IMR-90 (cell line): ENCODE measurements at regions not wholly inside any gene's neighbourhood (a gene's known extent, or its start where the extent isn't known, plus 50 kb on each side); places are given as distances from the start of the nearest gene placed in this dataset.

Source experiments
- ATAC-seq: fragments of 200-7000 bp; cut with Tn5 transposase; 2 replicates; pipeline ENCODE4 v1.9.1; 2020; ENCODE audit warnings: low read depth, mild to moderate bottlenecking, moderate library complexity
- BruUV-seq: library from RNA; stranded (reverse); fragments of 400-500 nt; replicated peaks from 2 replicates; lab custom pipeline; 2021; lab: Mats Ljungman, UMichigan
- CTCF ChIA-PET: fragments of 300-600 bp; formaldehyde crosslinking; extraction: SDS; loops from one replicate; lab custom pipeline; 2021; ENCODE audit warnings: antibody characterized with exemption; lab: Yijun Ruan, JAX
- POLR2A ChIA-PET: fragments of 300-600 bp; sonication (Branson Sonifier 250); formaldehyde crosslinking; loops from one replicate; lab custom pipeline; 2022; ENCODE audit warnings: antibody characterized with exemption; ENCODE audit not compliant: unreplicated experiment; lab: Charles Lee
- DNase-seq: peaks from one replicate; pipeline ENCODE4 v3.0.0; 2013
- H2AFZ ChIP-seq: replicated peaks from 2 replicates; pipeline ENCODE3; 2013; ENCODE audit warnings: low read length, mild to moderate bottlenecking; ENCODE audit not compliant: poor library complexity
- H2AK5ac ChIP-seq: 2 replicates; pipeline ENCODE4 v1.6.1; 2013; ENCODE audit warnings: low read depth, low read length, inconsistent platforms
- H2AK9ac ChIP-seq: replicated peaks from 2 replicates; pipeline ENCODE3; 2013; ENCODE audit warnings: mild to moderate bottlenecking, low read depth, low read length, moderate library complexity; ENCODE audit not compliant: poor library complexity
- H2BK120ac ChIP-seq: 2 replicates; pipeline ENCODE4 v1.6.1; 2013; ENCODE audit warnings: low read depth, low read length, inconsistent platforms
- H2BK15ac ChIP-seq: 3 replicates; pipeline ENCODE4 v1.6.1; 2013; ENCODE audit warnings: low read depth, low read length, inconsistent platforms
- H2BK20ac ChIP-seq: 2 replicates; pipeline ENCODE4 v1.6.1; 2013; ENCODE audit warnings: low read depth, mild to moderate bottlenecking, inconsistent platforms, low read length, moderate library complexity
- H2BK5ac ChIP-seq: 2 replicates; pipeline ENCODE4 v1.6.1; 2013; ENCODE audit warnings: mild to moderate bottlenecking, low read depth, low read length, inconsistent platforms; ENCODE audit not compliant: poor library complexity, severe bottlenecking
- H3K14ac ChIP-seq: replicated peaks from 2 replicates; pipeline ENCODE4 v1.6.1; 2013; ENCODE audit warnings: low read depth, low read length, inconsistent platforms
- H3K18ac ChIP-seq: 2 replicates; pipeline ENCODE4 v1.6.1; 2013; ENCODE audit warnings: low read depth, low read length, control low read depth
- H3K23ac ChIP-seq: 2 replicates; pipeline ENCODE4 v1.6.1; 2013; ENCODE audit warnings: low read depth, low read length, inconsistent platforms
- H3K27ac ChIP-seq: 2 replicates; pipeline ENCODE4 v1.5.1; 2013; ENCODE audit warnings: mild to moderate bottlenecking, control low read depth, low read length; ENCODE audit not compliant: insufficient read depth
- H3K27me3 ChIP-seq: 2 replicates; pipeline ENCODE4 v1.6.1; 2013; ENCODE audit warnings: low read length; ENCODE audit not compliant: control insufficient read depth, insufficient read depth
- H3K36me3 ChIP-seq: 2 replicates; pipeline ENCODE4 v1.6.1; 2013; ENCODE audit warnings: low read length, mixed read lengths; ENCODE audit not compliant: control insufficient read depth, insufficient read depth
- H3K4ac ChIP-seq: 2 replicates; pipeline ENCODE4 v1.6.1; 2013; ENCODE audit warnings: low read depth, low read length, inconsistent platforms
- H3K4me1 ChIP-seq: 2 replicates; pipeline ENCODE4 v1.6.1; 2013; ENCODE audit warnings: low read length, mixed read lengths; ENCODE audit not compliant: control insufficient read depth, insufficient read depth
- H3K4me2 ChIP-seq: 2 replicates; pipeline ENCODE4 v1.6.1; 2013; ENCODE audit warnings: low read depth, mild to moderate bottlenecking, control low read depth, low read length, moderate library complexity
- H3K4me3 ChIP-seq: 2 replicates; pipeline ENCODE4 v1.5.1; 2013; ENCODE audit warnings: low read depth, mild to moderate bottlenecking, control low read depth, low read length, moderate library complexity; ENCODE audit not compliant: insufficient read depth
- H3K56ac ChIP-seq: 2 replicates; pipeline ENCODE4 v1.6.1; 2013; ENCODE audit warnings: low read length, inconsistent platforms; ENCODE audit not compliant: insufficient read depth; ENCODE audit errors: extremely low read depth
- H3K79me1 ChIP-seq, 2 experiments: 2 replicates each; pipeline ENCODE4 v1.6.1; 2013; ENCODE audit warnings: low read length in 2 of 2, inconsistent platforms in 1 of 2, low read depth in 1 of 2
- H3K9ac ChIP-seq: 2 replicates; pipeline ENCODE4 v1.6.1; 2013; ENCODE audit warnings: low read depth, low read length, control low read depth
- H3K9me1 ChIP-seq: 2 replicates; pipeline ENCODE4 v1.6.1; 2013; ENCODE audit warnings: low read length, inconsistent platforms; ENCODE audit not compliant: insufficient read depth
- H3K9me3 ChIP-seq: 2 replicates; pipeline ENCODE4 v1.6.1; 2013; ENCODE audit warnings: low read length; ENCODE audit not compliant: control insufficient read depth, insufficient read depth
- H4K20me1 ChIP-seq: 2 replicates; pipeline ENCODE4 v1.6.1; 2013; ENCODE audit warnings: low read length, inconsistent platforms; ENCODE audit not compliant: insufficient read depth
- H4K5ac ChIP-seq: 2 replicates; pipeline ENCODE4 v1.6.1; 2013; ENCODE audit warnings: mild to moderate bottlenecking, low read depth, low read length, control low read depth
- H4K8ac ChIP-seq, 2 experiments: 2 replicates each; pipeline ENCODE4 v1.6.1; 2013; ENCODE audit warnings: low read depth in 2 of 2, low read length in 2 of 2, control low read depth in 1 of 2, inconsistent platforms in 1 of 2
- H4K91ac ChIP-seq: 2 replicates; pipeline ENCODE4 v1.6.1; 2013; ENCODE audit warnings: low read depth, low read length, inconsistent platforms; ENCODE audit not compliant: insufficient read depth
- BHLHE40 ChIP-seq: fragments of 150-350 bp; IDR thresholded peaks from 2 replicates; pipeline ENCODE4 v1.6.1; 2016; ENCODE audit warnings: mild to moderate bottlenecking, low read depth, low read length
- CHD1 ChIP-seq: IDR thresholded peaks from 2 replicates; pipeline ENCODE4 v1.6.1; 2012; ENCODE audit warnings: low read depth, low read length, improper control_type of control experiment
- MAZ ChIP-seq: IDR thresholded peaks from 2 replicates; pipeline ENCODE4 v1.6.1; 2012; ENCODE audit warnings: low read depth, mild to moderate bottlenecking, low read length, improper control_type of control experiment, moderate library complexity, borderline replicate concordance
- NFE2L2 ChIP-seq: fragments of 150-350 bp; IDR thresholded peaks from 2 replicates; pipeline ENCODE4 v1.6.1; 2016; ENCODE audit warnings: low read depth, mild to moderate bottlenecking, low read length
- POLR2A ChIP-seq: IDR thresholded peaks from 2 replicates; pipeline ENCODE4 v1.6.1; 2012; ENCODE audit warnings: mild to moderate bottlenecking, low read depth, low read length
- RAD21 ChIP-seq: IDR thresholded peaks from 2 replicates; pipeline ENCODE4 v1.6.1; 2012; ENCODE audit warnings: low read length, improper control_type of control experiment
- RCOR1 ChIP-seq: IDR thresholded peaks from 2 replicates; pipeline ENCODE4 v1.6.1; 2012; ENCODE audit warnings: mild to moderate bottlenecking, low read length, improper control_type of control experiment; ENCODE audit not compliant: insufficient replicate concordance
- RFX5 ChIP-seq: IDR thresholded peaks from 2 replicates; pipeline ENCODE4 v1.8.0; 2012; ENCODE audit warnings: low read depth, mild to moderate bottlenecking, low read length, moderate library complexity
- WGBS, 2 experiments: methylation state at CpG; one replicate each; pipeline versions ENCODE4 v1.1.5 to v1.1.7; 2013; ENCODE audit warnings: missing lambda C conversion rate in 2 of 2; ENCODE audit not compliant: insufficient read length in 1 of 2; ENCODE audit errors: extremely low coverage in 2 of 2; 5-methylcytosine and 5-hydroxymethylcytosine counted together
- dilution Hi-C: fragments of 300-500 bp; cut with HindIII; formaldehyde crosslinking; loops from one replicate; pipeline ENCODE4 v1.14.3; 2018; ENCODE audit warnings: low sequenced_read_pairs; ENCODE audit not compliant: unreplicated experiment
- in situ Hi-C: fragments of 300-500 bp; cut with MboI; formaldehyde crosslinking; loops from 3 replicates; pipeline ENCODE4 v1.14.3; 2019; ENCODE audit warnings: low sequenced_read_pairs, inconsistent platforms, mixed read lengths
- intact Hi-C: fragments of 100-400 bp; cut with micrococcal nuclease; formaldehyde crosslinking; loops from 2 replicates; pipeline ENCODE4 v1.10.0; 2022
- TF ChIP-seq, protein P1 (sequence below): conservative IDR thresholded peaks from 2 replicates; pipeline ENCODE4 v1.5.1; 2012; ENCODE audit warnings: mild to moderate bottlenecking, low read depth, low read length, improper control_type of control experiment

DNA sequence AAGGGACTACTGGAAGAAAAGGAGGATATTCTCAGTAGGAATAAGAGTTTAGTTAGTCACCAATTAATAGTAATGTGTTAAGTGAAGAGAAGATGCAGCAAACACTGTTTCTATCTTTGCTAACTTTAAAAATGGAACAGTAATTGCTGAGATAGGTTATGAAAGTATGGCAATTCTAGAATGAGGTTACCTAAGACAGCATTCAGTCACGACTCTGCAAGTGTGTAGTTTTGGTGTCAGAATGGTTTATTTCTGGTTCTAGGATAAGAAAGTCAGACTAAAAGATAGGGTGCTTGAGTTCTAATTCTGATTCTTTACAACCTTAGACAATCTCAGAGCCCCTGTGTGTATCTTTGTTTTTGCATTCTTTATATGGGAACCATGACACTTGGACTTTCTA, 138.1 kb downstream of the POU4F1 start:
- no peak overlapping the region for H2BK120ac ChIP-seq
- no peak overlapping the region for H3K14ac ChIP-seq
- no peak overlapping the region for H4K8ac ChIP-seq
- H2BK15ac ChIP-seq, result no peak overlapping the region
- intact Hi-C loops (no loop called here), dilution Hi-C loops (no loop called here), in situ Hi-C loops (no loop called here)
- no peak overlapping the region for H3K56ac ChIP-seq
- CTCF ChIA-PET, result no interaction called here
- H3K9me1 ChIP-seq, result no peaks in the 10 kb centered on the region
- no peak overlapping the region for H3K4me2 ChIP-seq
- no peak overlapping the region for H2BK5ac ChIP-seq
- no TSS peak for BruUV-seq
- no peaks in the 10 kb centered on the region for H3K36me3 ChIP-seq
- H2AFZ ChIP-seq, result no peak overlapping the region
- H3K4ac ChIP-seq, result no peak overlapping the region
- no peaks in the 10 kb centered on the region for H3K79me1 ChIP-seq
- no peaks in the 10 kb centered on the region for H3K27me3 ChIP-seq
- no peak overlapping the region for H2AK9ac ChIP-seq
- H2BK20ac ChIP-seq, result no peak overlapping the region
- no peak overlapping the region for H2AK5ac ChIP-seq
- H4K91ac ChIP-seq, result no peak overlapping the region
- no peaks in the 10 kb centered on the region for H3K9me3 ChIP-seq
- no CpG with 5 or more reads among the region's 1 CpG for WGBS, 2 experiments
- H3K27ac ChIP-seq, result no peak overlapping the region
- H4K5ac ChIP-seq, result no peak overlapping the region
- no peak overlapping the region for H3K4me3 ChIP-seq
- H3K18ac ChIP-seq, result no peak overlapping the region
- DNase-seq, result no peak
- H3K23ac ChIP-seq, result no peak overlapping the region
- TF ChIP-seq, protein P1, sequence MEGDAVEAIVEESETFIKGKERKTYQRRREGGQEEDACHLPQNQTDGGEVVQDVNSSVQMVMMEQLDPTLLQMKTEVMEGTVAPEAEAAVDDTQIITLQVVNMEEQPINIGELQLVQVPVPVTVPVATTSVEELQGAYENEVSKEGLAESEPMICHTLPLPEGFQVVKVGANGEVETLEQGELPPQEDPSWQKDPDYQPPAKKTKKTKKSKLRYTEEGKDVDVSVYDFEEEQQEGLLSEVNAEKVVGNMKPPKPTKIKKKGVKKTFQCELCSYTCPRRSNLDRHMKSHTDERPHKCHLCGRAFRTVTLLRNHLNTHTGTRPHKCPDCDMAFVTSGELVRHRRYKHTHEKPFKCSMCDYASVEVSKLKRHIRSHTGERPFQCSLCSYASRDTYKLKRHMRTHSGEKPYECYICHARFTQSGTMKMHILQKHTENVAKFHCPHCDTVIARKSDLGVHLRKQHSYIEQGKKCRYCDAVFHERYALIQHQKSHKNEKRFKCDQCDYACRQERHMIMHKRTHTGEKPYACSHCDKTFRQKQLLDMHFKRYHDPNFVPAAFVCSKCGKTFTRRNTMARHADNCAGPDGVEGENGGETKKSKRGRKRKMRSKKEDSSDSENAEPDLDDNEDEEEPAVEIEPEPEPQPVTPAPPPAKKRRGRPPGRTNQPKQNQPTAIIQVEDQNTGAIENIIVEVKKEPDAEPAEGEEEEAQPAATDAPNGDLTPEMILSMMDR, result no peak
- TF ChIP-seq RFX5, result no peak
- TF ChIP-seq NFE2L2, result no peak
- no peak for TF ChIP-seq RCOR1
- no peak for TF ChIP-seq MAZ
- no peak for TF ChIP-seq RAD21
- TF ChIP-seq BHLHE40, result no peak
- no peak for TF ChIP-seq CHD1
- no peak for TF ChIP-seq POLR2A
- POLR2A ChIA-PET, result no interaction called here
- no peaks in the 10 kb centered on the region for H4K20me1 ChIP-seq
- no peak for ATAC-seq
- no peaks in the 10 kb centered on the region for H3K4me1 ChIP-seq
- no peak overlapping the region for H3K9ac ChIP-seq
